ENCODE measurements at regions not wholly inside any gene's neighbourhood (a gene's known extent, or its start where the extent isn't known, plus 50 kb on each side); places are given as distances from the start of the nearest gene placed in this dataset.

- Histone ChIP-seq H3K36me3 (ENCODE audit: control insufficient read depth, low read length) (no peaks in the 10 kb centered on the region), H3K9me2 (replicated peaks; ENCODE audit: control insufficient read depth, low read length) (no peaks in the 10 kb centered on the region), H3K27me3 (ENCODE audit: control insufficient read depth, low read length) (no peaks in the 10 kb centered on the region)
Observed at GRCh38 chr1:194114288-194114687, 927.9 kb upstream of the B3GALT2 start.

GRCh38 chr1:194105381-194105780 lies 919.0 kb upstream of the B3GALT2 start:
- Histone ChIP-seq H3K27me3 (ENCODE audit: control insufficient read depth, low read length) (no peaks in the 10 kb centered on the region), H4K20me1 (ENCODE audit: control insufficient read depth, insufficient read depth, low read depth, low read length) (no peaks in the 10 kb centered on the region), H3K27ac (ENCODE audit: low read depth, low read length) (no peak overlapping the region), H3K9me3 (ENCODE audit: control insufficient read depth, insufficient read depth, low read length) (no peaks in the 10 kb centered on the region; the same call in 1 of the 2 replicates), H3K9me2 (replicated peaks; ENCODE audit: control insufficient read depth, low read length) (no peaks in the 10 kb centered on the region), H3K4me3 (ENCODE audit: low read length) (no peak overlapping the region), H3F3A (ENCODE audit: control insufficient read depth, insufficient read depth) (no peaks in the 10 kb centered on the region), H3K4me1 (ENCODE audit: control insufficient read depth, low read length) (no peaks in the 10 kb centered on the region), H3K4me2 (ENCODE audit: low read length) (no peak overlapping the region), H3K36me3 (ENCODE audit: control insufficient read depth, low read length) (no peaks in the 10 kb centered on the region), H3K79me2 (ENCODE audit: control insufficient read depth, low read length) (no peaks in the 10 kb centered on the region)
- TF ChIP-seq CTCF (IDR thresholded peaks at IDR 0.05; ENCODE audit: low read depth, low read length, poor library complexity, severe bottlenecking) (no peak), EZH2phosphoT487 (IDR thresholded peaks at IDR 0.05; ENCODE audit: borderline replicate concordance, low read length) (no peak)

More at GRCh38 chr1:194114288-194114687, 927.9 kb upstream of the B3GALT2 start:
- Histone ChIP-seq H3K4me1 (ENCODE audit: control insufficient read depth, low read length) (no peaks in the 10 kb centered on the region), H3K79me2 (ENCODE audit: control insufficient read depth, low read length) (no peaks in the 10 kb centered on the region), H3K9me3 (ENCODE audit: control insufficient read depth, insufficient read depth, low read length) (no peaks in the 10 kb centered on the region; the same call in 1 of the 2 replicates), H3F3A (ENCODE audit: control insufficient read depth, insufficient read depth) (no peaks in the 10 kb centered on the region), H3K4me3 (ENCODE audit: low read length) (no peak overlapping the region), H3K27ac (ENCODE audit: low read depth, low read length) (no peak overlapping the region), H3K4me2 (ENCODE audit: low read length) (no peak overlapping the region), H4K20me1 (ENCODE audit: control insufficient read depth, insufficient read depth, low read depth, low read length) (no peaks in the 10 kb centered on the region)
- TF ChIP-seq EZH2phosphoT487 (IDR thresholded peaks at IDR 0.05; ENCODE audit: borderline replicate concordance, low read length) (no peak), CTCF (IDR thresholded peaks at IDR 0.05; ENCODE audit: low read depth, low read length, poor library complexity, severe bottlenecking) (no peak)

GRCh38 chr1:194104247-194104844 lies 917.9 kb upstream of the B3GALT2 start:
- no peak overlapping the region for H3K27ac ChIP-seq (ENCODE audit: low read depth, low read length)
- no peak for TF ChIP-seq EZH2phosphoT487 (IDR thresholded peaks at IDR 0.05; ENCODE audit: borderline replicate concordance, low read length)
- TF ChIP-seq CTCF (IDR thresholded peaks at IDR 0.05; ENCODE audit: low read depth, low read length, poor library complexity, severe bottlenecking): no peak
- no peaks in the 10 kb centered on the region; the same call in 1 of the 2 replicates for H3K9me3 ChIP-seq (ENCODE audit: control insufficient read depth, insufficient read depth, low read length)
- H3K9me2 ChIP-seq (replicated peaks; ENCODE audit: control insufficient read depth, low read length): no peaks in the 10 kb centered on the region
- no peaks in the 10 kb centered on the region for H3K4me1 ChIP-seq (ENCODE audit: control insufficient read depth, low read length)
- no peaks in the 10 kb centered on the region for H3F3A ChIP-seq (ENCODE audit: control insufficient read depth, insufficient read depth)
- H3K4me3 ChIP-seq (ENCODE audit: low read length): no peak overlapping the region
- H3K27me3 ChIP-seq (ENCODE audit: control insufficient read depth, low read length): no peaks in the 10 kb centered on the region
- H3K4me2 ChIP-seq (ENCODE audit: low read length): no peak overlapping the region
- H3K79me2 ChIP-seq (ENCODE audit: control insufficient read depth, low read length): no peaks in the 10 kb centered on the region
- no peaks in the 10 kb centered on the region for H4K20me1 ChIP-seq (ENCODE audit: control insufficient read depth, insufficient read depth, low read depth, low read length)
- no peaks in the 10 kb centered on the region for H3K36me3 ChIP-seq (ENCODE audit: control insufficient read depth, low read length)
